DMS53 treated with DMSO at 0.1 percent for 48 hours (cell line): ENCODE measurements at regions not wholly inside any gene's neighbourhood (a gene's known extent, or its start where the extent isn't known, plus 50 kb on each side); places are given as distances from the start of the nearest gene placed in this dataset.
A peak's percentile ranks its signal among the peaks of the same experiment; 100 is the strongest.

Source experiments
- DNase-seq: peaks from one replicate; lab custom pipeline; 2025; ENCODE audit not compliant: unreplicated experiment; lab: John Stamatoyannopoulos, UW

DNA sequence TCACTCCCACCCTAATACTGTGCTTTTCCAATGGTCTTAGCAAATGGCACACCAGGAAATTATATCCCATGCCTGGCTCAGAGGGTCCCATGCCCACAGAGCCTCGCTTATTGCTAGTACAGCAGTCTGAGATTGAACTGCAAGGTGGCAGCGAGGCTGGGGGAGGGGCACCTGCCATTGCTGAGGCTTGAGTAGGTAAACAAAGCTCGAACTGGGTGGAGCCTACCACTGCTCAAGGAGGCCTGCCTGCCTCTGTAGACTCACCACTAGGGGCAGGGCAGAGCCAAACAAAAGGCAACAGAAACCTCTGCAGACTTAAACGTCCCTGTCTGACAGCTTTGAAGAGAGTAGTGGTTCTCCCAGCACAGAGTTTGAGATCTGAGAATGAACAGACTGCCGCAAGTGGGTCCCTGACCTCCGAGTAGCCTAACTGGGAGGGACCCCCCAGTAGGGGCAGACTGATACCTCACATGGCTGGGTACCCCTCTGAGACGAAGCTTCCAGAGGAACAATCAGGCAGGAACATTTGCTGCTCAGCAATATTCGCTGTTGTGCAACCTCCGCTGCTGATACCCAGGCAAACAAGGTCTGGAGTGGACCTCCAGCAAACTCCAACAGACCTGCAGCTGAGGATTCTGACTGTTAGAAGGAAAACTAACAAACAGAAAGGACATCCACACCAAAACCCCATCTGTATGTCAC, 150.7 kb upstream of the FOXA2 start:
- peak; percentile 16 for DNase-seq

DNA sequence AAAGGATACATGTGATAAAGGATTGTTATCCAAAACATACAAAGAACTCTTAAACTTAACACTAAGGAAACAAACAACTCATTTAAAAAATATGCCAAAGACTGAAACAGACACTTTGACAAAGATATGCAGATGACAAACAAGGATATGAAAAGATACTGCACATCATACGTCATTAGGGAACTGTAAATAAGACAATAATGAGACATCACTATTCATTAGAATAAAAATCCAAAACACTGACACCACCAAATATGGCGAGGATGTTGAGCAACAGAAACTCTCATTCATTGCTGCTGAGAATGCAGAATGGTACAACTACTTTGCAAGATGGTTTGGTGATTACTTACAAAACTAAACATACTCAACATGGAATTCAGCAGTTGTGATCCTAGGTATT, 156.5 kb upstream of the FOXA2 start:
- DNase-seq, result no peak

DNA sequence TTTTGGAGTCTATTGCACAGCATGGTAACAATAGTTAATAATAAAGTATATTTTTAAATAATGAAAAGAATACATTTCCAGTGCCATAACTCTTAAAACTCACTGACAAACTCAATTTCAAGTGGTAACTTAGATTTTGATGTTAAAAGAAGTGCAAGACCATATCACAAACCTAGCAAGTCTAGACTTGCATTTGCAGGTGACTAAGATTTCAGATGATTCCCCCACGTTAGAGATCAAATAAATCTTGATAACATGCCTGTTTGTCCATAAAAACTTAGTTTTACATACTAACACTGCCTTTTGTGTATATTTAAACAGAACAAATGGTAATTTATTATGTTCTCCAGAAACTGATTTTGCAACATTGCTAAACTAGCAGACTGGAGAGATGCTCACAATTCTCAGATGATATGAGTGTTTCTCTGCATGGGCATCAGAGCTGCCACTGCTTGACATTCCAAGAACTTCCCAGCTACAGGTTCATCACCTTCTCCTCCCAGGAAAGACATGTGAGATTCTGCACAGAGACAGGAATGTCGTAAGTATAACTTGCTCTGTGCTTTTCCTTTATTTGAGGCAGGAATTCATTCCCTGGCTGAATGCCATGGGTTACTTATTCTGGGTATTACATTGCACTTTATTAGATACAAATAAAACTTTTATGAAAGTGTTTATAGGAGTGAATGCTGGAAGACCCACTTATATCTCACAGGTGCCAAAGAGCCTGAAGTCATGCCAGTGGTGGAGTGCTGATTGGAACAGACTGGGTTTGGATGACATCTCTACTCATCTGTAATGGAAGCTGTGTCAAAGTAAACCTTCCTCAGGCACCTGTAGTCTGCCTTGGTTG, 160.2 kb upstream of the FOXA2 start:
- DNase-seq, result no peak

DNA sequence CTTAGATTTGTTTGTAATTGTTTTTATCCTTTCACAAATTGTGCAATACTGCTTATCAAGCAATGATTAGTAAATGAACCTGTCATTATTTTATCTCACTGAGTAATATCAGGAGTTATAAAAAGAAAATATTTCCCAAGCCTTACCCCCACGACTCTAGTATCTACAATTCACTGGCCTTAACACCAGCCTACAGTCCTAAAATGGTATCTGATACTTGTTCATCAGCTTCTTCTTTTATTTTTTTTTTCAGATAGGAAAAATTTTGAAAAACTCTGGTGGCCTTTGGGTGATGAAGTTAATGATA, 160.8 kb upstream of the FOXA2 start:
- DNase-seq, result no peak

DNA sequence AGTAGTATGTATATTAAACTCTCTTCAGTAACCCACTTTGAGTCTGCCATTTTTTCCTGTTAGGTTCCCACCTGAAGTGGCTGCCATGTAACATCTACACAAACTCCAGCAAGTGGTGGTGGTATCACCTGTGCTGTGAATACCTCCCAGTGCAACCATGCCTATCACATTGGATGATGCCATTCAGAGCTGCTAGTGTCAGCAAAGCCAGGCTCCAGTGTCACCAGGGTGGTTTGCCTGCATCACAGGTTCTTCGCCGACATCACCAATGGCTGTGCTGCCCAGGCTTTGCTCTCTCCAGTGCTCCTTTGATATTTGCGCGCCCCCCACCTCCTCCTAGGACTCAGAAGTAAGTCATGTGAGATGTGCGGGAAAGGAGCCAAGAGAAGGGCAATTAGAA, 162.6 kb upstream of the FOXA2 start:
- no peak for DNase-seq

DNA sequence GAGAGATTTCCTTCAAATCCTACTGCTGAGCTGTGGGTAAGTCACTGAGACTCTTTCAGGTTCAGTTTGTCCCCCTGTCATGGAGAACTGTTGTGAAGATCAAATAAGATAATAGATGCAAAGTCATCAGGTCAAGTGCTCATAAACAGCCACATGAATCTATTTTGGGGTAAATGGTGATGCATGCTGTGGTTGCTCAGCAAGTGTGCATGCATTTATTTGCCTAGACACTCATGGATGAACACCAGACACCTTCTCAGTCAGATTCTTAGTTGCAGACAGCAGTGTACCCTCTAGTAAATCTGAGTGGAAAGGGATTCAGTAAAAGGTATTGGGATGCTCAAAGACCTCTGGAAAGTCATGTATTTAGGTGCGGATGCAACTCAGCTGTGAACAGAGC, 168.0 kb upstream of the FOXA2 start:
- no peak for DNase-seq

DNA sequence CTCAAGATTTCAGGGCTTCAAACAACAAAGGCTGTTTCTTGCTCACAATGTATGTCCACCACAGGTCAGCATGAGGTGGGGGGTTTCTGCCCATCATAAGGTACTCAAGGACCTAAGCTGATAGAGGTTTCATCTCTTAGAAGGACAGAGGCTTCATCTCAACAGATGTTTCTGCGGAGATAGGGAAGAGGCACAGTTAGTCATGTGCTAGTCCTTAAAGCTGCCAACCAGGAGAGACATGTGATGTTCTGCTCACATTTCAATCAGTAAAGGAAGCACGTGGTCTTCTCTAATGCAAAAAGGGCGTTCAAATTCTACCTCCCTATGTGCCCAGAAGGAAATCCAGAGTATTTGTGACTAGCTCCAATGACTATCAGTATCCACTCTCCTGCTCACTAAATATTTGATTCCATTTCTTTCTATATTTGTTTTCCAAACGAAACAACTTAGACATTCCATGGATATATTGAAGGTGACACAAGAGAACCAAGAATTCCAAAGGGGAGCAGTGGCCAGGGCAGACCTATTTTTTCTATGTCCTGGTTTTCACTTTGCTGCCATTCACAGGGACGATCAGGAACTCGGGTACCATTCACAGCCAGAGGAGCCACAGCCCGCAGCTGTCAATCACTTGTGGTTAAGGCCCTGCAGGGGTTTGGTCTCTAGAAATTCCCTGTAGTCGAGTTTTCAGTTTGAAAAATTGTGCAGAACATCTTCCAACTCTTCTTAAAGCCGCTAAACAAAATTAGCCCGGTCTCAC, 173.2 kb upstream of the FOXA2 start:
- no peak for DNase-seq

DNA sequence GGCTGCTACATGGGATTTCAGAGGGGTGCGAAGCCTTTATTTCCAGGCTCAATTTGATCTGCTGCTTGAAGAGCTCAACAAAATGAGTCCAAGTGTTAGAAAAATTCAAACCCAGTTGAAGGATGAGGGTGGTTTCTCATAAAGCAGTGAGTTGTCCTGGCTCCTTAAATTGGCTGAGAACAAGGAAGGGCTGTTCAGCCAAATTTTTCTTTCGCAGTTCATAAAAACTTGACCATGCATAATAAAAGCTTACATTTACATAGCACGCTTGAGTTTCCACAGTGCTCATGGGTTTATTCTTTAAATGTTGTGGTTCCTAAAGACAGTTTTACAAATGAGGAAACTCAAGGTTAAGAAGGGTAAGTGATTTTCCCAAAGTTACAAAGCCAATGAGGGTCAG, 174.4 kb upstream of the FOXA2 start:
- DNase-seq, result no peak

DNA sequence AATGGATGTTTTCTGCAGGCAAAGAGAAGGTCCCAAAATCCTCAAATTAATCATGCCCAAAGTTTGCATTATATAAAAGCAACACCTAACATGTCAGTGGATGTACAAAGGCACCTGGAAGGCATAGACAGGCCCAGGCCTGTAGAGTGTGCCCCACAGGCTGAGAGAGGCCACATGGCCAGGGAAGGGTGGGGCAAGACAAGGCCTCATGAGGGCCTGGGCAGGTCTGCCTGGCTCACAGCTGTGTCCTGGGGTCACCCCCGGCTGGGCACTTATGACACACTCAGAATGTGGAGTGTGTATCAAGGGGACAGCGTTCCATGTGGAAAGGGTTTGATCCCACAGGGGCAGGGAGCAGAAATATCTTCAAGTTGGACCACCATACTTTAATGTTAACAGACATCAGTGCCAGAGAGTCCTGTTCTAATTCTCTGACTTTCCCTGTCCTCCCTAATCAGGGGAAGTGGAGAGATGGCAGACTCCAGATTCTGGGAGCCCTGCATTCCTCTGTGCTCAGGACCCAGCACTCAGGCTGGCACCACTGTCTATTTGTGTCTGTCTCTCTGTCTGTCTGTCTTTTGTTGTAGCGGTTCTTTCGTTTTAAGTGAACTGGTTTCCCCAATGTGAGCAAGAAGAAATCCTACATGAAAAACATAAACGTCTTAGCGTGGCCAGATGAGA, 178.3 kb upstream of the FOXA2 start:
- DNase-seq, result no peak

DNA sequence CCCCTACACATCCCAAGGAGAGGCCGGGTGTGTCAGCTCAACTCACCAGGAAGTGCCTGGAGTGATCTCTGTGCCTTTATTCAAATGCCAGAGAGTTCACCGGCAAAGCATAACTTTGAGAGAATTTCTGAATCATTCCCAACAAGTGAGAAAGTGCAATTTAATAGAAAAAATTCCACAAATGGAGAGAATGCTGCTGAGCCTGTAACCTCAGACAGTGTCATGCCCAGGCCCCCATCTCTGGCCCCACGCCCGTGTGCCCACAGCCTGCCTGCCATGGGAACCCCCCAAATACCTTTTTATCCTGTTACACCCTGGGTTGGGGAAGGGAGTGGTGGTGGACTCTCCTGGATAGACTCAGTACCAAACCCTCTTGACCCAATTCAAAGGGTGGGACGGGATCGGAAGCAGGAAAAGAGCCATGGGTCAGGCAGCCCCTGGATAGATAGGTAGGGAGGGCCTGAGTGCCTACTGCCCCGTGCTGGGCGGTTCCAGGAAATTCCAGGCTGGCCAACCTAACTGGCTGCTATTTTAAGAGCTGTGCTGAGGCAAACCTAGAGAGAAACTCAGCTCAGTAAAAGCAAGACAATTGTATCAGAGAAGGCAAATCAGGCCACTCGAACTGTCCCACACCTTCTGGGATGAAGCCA, 179.0 kb upstream of the FOXA2 start:
- no peak for DNase-seq

DNA sequence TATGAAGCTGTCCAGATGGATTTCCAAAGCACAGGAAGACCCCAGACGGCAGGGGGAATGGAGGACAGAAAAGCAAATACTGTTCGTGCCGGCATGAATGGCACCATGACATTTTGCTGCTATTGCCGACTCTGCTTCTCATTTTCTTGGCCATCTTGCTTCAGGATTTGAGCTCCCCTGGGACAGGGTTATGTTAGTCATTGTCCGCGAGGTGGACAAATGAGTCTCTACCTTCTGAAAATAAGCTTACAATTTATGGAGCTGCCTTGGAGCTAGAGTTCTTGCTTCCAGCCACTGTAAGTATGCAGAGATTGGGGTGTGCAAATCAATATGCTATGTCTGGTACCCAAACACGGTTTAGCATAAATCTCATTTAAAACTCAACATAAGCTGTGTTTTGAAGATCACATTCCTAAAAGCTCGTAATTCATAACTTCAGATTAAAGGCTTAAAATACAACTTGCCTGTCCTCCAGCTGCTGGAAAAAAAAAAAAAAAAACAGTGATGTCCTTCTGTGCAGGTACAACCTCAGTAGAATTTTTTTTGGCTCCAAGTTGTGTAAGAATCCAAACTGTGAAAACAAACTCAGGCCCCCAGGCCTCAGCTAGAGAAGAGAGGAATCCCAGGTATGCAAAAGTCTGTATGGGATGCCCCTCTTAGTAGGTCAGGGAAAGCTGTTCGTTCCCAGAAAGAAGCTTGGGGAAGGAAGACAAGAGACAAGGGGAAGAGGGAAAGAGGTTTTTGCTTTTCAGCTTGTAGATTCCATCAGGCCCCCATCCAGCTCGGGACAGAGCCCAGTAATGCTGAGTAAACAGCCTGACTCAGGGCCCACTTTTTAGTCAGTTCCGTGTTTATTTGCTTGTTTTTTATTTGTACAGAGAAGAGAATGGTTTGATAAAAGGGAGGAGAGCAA, 184.2 kb upstream of the FOXA2 start:
- DNase-seq, result no peak

DNA sequence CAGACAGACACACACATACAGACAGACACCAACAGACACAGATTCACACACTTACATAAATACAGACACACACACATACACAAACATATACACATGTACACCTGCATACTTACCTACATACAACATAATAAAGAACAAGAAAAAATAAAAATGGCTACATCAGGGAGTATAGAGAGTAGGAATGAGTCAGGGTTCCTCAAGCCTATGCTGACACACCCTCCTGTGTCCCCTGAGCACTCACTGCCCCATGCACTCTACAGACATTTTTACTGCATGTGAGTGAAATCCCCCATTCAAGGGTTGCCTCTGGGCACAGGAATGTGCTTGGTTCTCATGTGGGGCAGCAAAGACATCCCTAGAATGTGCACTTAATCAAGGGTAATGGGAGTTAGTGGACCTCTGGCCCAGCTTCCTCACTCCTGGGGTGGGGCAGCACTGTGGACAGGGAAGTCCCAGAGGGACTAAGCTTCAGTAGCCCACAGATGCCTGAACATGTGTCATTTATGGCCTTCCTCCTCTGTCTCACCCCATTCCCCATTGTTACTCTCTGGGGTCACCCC, 185.9 kb upstream of the FOXA2 start:
- no peak for DNase-seq

DNA sequence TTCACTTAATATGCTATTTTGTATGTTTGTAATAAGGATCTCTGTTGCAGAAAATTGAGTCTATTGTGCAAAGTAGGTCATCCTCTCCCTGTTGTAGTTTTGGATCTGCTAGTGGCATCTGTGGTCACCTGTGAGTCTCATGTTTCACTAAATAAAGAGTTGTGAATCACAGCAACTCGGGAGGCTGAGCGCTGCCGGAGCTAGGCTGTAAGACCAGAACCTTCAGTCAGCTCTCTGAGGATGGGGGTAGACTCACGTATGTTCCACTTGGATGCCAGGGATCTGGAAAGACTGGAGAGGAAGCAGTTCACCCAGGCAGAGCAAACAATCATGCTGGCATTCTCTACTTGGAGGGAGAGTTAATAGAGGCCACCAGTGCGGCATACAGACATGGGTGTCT, 187.3 kb upstream of the FOXA2 start:
- DNase-seq, result no peak

DNA sequence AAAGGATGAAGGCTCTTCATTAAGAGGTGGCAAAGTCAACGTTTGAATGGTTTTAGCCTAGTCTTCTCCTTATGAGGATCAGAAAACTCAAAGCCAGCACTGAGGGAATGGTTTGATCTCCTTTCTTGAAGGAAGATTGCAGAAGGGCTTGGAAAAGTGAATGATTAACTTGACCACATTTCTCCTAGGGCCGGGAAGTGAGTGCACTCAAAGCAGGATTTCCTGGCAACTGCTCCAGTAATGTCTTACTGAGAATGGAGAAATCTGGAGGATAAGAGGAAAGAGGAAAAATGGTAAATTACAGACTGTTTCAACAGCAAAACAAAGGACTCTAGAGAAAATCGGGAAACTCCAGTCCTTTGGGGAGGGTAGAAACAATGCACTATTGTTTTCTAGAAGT, 189.0 kb upstream of the FOXA2 start:
- no peak for DNase-seq

DNA sequence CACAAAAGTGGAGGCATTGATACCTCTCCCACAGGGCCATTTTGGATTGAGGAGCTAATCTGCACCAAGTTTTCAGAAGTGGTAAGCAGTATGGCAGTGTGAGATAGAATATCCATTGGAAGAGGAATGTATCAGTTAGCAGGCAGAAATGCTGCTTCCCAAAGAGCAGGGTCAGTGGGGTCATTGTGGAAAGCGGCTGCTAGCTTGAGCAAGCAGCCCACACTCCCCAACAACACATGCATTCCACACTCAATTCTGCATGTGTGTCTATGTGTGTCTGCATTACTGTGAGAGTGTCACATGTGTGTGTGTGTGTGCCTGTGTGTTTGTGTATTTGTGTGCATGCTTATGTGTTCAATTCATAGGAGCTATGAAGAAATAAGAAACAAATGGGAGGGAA, 190.9 kb upstream of the FOXA2 start:
- no peak for DNase-seq

DNA sequence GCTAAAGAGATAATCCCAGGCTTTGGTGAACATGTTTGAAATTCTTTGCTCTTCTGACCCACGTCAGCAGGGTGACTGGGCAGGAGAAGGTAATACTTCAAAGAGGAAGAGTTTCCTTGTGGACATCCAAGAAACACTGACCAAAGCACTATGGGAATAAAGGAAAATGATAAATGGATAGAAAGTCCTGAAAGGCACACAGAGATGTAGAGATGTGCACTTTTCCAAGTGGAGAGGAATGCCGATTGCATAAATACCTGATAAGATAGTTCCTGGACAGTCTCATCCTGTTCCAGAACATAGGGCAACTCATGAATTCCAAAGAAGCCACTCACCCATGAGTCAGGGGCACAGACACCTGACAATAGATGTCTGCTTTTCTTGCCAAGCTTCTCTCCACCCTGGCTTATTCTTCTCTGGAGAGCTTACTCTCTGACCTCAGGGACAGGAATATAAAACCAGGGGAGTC, 191.3 kb upstream of the FOXA2 start:
- DNase-seq, result no peak

DNA sequence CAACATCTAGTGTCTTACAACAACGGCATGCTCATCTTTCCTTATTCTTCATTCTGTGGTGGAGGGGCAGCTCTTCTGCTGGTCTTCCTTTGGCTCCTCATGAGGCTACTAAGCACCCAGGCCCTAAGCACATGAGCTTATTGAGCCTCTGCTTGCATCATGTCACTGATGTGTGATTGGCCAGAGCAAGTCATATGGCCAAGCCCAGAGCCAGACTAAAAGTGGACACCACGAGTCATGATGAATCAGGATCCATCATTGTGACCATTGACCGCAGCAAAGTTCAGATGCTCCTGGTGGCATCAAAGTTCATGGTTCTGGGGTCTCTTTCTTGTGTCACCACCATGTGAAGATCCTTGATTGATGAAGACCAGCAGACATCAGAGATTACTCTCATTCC, 192.0 kb upstream of the FOXA2 start:
- no peak for DNase-seq

DNA sequence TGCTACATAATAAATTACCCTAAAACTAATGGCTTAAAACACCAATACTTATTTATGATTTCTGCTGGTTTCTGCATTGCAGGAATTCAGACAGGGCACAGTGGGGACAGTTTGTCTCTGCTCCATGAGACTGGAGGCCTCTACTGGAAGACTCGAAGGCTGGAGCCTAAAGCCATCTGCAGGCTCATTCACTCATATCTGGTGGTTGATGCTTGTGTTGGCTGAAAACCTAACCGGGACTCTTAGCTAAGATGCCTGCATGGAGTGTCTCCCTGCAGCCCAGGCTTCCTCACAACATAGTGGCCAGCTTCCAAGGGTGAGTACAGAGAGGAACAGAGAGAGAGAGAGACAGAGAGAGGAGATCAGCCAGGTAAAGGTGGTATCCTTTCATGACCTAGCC, 195.5 kb upstream of the FOXA2 start:
- DNase-seq, result no peak

DNA sequence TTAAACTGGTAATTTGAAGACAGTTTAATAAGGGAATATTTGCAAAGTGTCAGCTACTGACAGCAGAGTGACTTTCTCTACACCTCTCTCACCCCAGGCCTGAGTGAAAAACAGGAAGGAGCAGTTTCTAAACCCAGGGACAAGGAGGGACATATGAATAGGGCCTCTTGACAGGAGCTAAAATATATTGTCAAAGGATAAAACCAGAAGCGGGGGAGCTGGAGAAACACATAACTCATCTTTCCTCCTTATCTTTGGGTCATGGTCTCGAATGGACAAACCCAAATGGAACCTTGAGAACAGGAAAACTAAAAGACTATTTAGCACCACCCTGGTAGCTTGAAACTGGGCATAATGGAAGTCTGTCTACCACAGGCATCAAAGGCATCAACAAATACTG, 197.5 kb upstream of the FOXA2 start:
- DNase-seq, result no peak

DNA sequence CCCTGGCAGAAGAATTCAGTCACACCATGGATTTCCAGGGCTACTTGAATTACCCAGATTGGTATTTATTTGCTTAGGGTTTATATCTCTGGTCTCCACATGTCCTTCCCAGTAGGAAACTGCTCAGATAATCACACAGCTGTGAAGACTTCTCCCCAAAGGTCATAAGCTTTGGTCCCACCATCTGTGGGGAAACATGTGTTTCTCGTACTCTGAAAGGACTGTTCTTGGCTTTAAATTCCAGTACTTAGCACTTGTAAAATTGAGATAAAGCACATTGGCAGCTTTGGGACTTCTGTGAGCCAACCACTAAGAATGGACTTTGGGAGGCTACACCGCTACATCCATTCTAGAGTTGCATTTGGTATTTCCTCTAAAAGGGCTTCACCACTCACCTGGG, 205.3 kb upstream of the FOXA2 start:
- DNase-seq, result no peak
